ENCODE measurements at regions not wholly inside any gene's neighbourhood (a gene's known extent, or its start where the extent isn't known, plus 50 kb on each side); places are given as distances from the start of the nearest gene placed in this dataset.

DNA sequence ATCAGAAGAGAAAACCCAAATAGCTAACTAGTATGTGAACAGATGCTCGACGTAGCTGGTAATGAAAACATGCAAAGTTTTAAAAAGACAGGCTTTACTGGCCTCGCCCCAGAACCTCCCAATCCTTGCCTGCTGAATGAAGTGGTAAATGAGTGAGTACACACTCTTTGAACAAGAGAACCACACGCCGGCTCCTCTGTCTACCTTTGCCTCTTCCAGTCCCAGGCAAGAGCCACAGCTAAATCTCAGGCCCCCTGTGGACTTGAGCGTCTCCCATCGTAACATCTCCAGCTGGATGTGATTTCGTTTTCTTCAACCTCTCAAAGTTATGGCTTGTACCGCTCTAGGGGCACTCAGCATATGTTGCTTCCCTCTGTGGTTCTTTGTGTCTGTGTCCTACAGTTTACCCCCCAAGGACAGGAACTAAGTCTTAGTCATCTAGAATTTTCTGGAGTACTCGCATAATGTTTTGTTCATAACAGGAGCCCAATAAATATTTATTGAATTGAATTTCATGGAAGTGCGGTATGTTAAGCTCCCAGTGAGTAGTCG lies 153.2 kb upstream of the TAB2 start:
- no peaks in the 10 kb centered on the region for H3K4me1 ChIP-seq (ENCODE audit: low read length)
- no peaks in the 10 kb centered on the region for H3K27me3 ChIP-seq (ENCODE audit: low read length)
- no peak for DNase-seq
- H2AFZ ChIP-seq (ENCODE audit: low read length) = no peak overlapping the region
- H4K20me1 ChIP-seq (ENCODE audit: insufficient read depth, low read depth, low read length) = no peaks in the 10 kb centered on the region
- no peaks in the 10 kb centered on the region for H3K9me3 ChIP-seq (ENCODE audit: low read length)
- H3K9me2 ChIP-seq (replicated peaks; ENCODE audit: insufficient read depth, low read length) = no peaks in the 10 kb centered on the region
- no peak overlapping the region for H3K27ac ChIP-seq (ENCODE audit: low read length)
- no peaks in the 10 kb centered on the region for H3K36me3 ChIP-seq (ENCODE audit: insufficient read depth, low read length)
- H3K9ac ChIP-seq (ENCODE audit: low read length) = no peak overlapping the region
- H3K79me2 ChIP-seq (ENCODE audit: low read length) = no peaks in the 10 kb centered on the region
- no peak overlapping the region for H3K4me3 ChIP-seq (ENCODE audit: low read length)
- no peak overlapping the region for H3K4me2 ChIP-seq (ENCODE audit: low read depth, low read length, poor library complexity, severe bottlenecking)

DNA sequence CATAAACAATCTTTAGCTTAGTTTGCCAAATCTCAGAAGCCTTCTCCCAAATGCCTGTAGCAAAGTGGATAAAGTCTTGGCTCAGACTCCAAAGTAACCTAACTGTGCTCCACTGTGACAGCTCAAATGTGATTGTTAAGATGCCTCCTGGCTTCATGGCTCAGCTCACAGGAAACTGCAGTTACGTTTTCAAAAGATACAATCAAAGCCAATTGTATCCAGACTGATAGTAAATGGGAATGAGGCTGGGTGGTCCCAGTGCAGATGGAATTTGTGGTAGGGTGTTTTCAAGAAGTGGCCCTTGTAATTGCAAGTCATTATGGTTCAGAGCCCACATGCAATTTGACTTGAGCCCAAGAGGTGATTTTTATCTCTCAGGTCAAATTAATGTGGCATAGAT lies 151.2 kb upstream of the TAB2 start:
- Histone ChIP-seq H3K27me3 (ENCODE audit: low read length) (no peaks in the 10 kb centered on the region), H3K9me3 (ENCODE audit: low read length) (no peaks in the 10 kb centered on the region), H3K4me2 (ENCODE audit: low read depth, low read length, poor library complexity, severe bottlenecking) (no peak overlapping the region), H3K4me3 (ENCODE audit: low read length) (no peak overlapping the region), H3K9ac (ENCODE audit: low read length) (no peak overlapping the region), H3K79me2 (ENCODE audit: low read length) (no peaks in the 10 kb centered on the region), H3K36me3 (ENCODE audit: insufficient read depth, low read length) (no peaks in the 10 kb centered on the region), H3K9me2 (replicated peaks; ENCODE audit: insufficient read depth, low read length) (no peaks in the 10 kb centered on the region), H3K27ac (ENCODE audit: low read length) (no peak overlapping the region), H3K4me1 (ENCODE audit: low read length) (no peaks in the 10 kb centered on the region), H2AFZ (ENCODE audit: low read length) (no peak overlapping the region), H4K20me1 (ENCODE audit: insufficient read depth, low read depth, low read length) (no peaks in the 10 kb centered on the region)
- DNase-seq = no peak

GRCh38 chr6:149166747-149167146 lies 150.8 kb upstream of the TAB2 start:
- Histone ChIP-seq H3K4me1 (ENCODE audit: low read length) (no peaks in the 10 kb centered on the region), H3K4me2 (ENCODE audit: low read depth, low read length, poor library complexity, severe bottlenecking) (no peak overlapping the region), H3K79me2 (ENCODE audit: low read length) (no peaks in the 10 kb centered on the region), H3K9me3 (ENCODE audit: low read length) (no peaks in the 10 kb centered on the region), H3K9me2 (replicated peaks; ENCODE audit: insufficient read depth, low read length) (no peaks in the 10 kb centered on the region), H3K27ac (ENCODE audit: low read length) (no peak overlapping the region), H3K4me3 (ENCODE audit: low read length) (no peak overlapping the region), H3K36me3 (ENCODE audit: insufficient read depth, low read length) (no peaks in the 10 kb centered on the region), H3K27me3 (ENCODE audit: low read length) (no peaks in the 10 kb centered on the region), H3K9ac (ENCODE audit: low read length) (no peak overlapping the region), H2AFZ (ENCODE audit: low read length) (no peak overlapping the region), H4K20me1 (ENCODE audit: insufficient read depth, low read depth, low read length) (no peaks in the 10 kb centered on the region)
- DNase-seq = no peak

DNA sequence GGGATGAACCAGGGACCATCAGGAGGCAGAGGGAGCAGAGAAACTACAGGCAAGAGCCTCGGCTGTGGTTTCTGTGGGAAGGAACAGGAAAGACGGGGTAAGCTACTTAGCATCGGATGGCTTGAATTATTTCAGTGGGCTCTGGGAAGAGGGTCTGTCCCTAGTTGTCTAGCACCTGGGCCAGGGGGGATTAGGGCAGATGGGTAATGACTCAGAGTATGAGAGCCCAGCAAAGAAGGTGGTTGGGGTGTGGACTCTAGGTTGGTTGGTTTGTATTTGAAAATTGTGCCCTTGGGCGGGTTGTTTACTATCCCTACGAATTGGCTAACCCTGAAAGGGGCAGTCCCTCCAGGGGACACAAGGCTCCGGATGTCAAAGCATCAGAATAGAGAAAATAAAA lies 148.5 kb upstream of the TAB2 start:
- no peak overlapping the region for H3K4me3 ChIP-seq (ENCODE audit: low read length)
- no peak overlapping the region for H2AFZ ChIP-seq (ENCODE audit: low read length)
- H3K9me2 ChIP-seq (replicated peaks; ENCODE audit: insufficient read depth, low read length) = no peaks in the 10 kb centered on the region
- H4K20me1 ChIP-seq (ENCODE audit: insufficient read depth, low read depth, low read length) = no peaks in the 10 kb centered on the region
- H3K27me3 ChIP-seq (ENCODE audit: low read length) = no peaks in the 10 kb centered on the region
- H3K27ac ChIP-seq (ENCODE audit: low read length) = no peak overlapping the region
- H3K36me3 ChIP-seq (ENCODE audit: insufficient read depth, low read length) = no peaks in the 10 kb centered on the region
- no peak overlapping the region for H3K9ac ChIP-seq (ENCODE audit: low read length)
- no peak for DNase-seq
- no peaks in the 10 kb centered on the region for H3K9me3 ChIP-seq (ENCODE audit: low read length)
- H3K4me1 ChIP-seq (ENCODE audit: low read length) = no peaks in the 10 kb centered on the region
- H3K4me2 ChIP-seq (ENCODE audit: low read depth, low read length, poor library complexity, severe bottlenecking) = no peak overlapping the region
- no peaks in the 10 kb centered on the region for H3K79me2 ChIP-seq (ENCODE audit: low read length)

DNA sequence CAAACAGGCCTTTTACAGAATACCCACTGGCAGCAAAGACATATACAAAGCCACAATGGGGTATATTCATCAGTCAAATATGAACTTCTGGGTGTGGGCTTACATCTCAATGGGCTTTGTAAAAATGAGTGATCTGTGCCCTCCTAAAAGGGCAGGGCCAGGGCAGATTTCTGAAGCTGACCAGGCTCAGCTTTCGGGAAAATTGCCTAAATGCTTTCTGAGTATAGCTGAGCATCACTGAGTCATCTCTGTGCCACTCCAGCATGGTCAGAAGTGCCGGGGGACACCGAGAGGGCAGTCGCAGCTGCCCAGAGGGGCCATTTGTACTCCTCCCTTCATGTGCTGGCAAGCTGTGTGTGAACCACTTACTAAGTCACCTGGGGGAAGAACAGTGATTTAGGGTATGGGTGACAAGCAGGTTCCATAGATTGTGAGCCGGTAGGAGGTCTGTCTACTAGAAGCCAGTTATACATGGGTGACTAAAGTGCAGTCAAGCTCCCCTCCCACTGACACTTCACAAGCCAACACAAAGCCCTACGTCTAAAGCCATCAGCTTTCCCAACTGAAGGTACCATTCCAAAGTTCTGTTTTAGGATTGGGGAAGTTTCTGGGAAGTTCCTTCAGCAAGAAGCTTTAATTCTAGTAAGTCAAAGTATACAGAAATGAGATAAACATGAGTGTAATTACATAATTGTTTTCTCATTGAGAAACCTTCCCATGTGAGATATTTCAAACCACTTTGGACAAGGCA lies 147.6 kb upstream of the TAB2 start:
- no peaks in the 10 kb centered on the region for H4K20me1 ChIP-seq (ENCODE audit: insufficient read depth, low read depth, low read length)
- no peak overlapping the region for H3K4me2 ChIP-seq (ENCODE audit: low read depth, low read length, poor library complexity, severe bottlenecking)
- no peaks in the 10 kb centered on the region for H3K36me3 ChIP-seq (ENCODE audit: insufficient read depth, low read length)
- DNase-seq = no peak
- H3K9me3 ChIP-seq (ENCODE audit: low read length) = no peaks in the 10 kb centered on the region
- H3K4me1 ChIP-seq (ENCODE audit: low read length) = no peaks in the 10 kb centered on the region
- no peak overlapping the region for H2AFZ ChIP-seq (ENCODE audit: low read length)
- H3K9me2 ChIP-seq (replicated peaks; ENCODE audit: insufficient read depth, low read length) = no peaks in the 10 kb centered on the region
- no peak overlapping the region for H3K27ac ChIP-seq (ENCODE audit: low read length)
- no peaks in the 10 kb centered on the region for H3K27me3 ChIP-seq (ENCODE audit: low read length)
- H3K79me2 ChIP-seq (ENCODE audit: low read length) = no peaks in the 10 kb centered on the region
- no peak overlapping the region for H3K9ac ChIP-seq (ENCODE audit: low read length)
- no peak overlapping the region for H3K4me3 ChIP-seq (ENCODE audit: low read length)

GRCh38 chr6:149170564-149171452 lies 146.7 kb upstream of the TAB2 start:
- Histone ChIP-seq H3K4me1 (ENCODE audit: low read length) (no peaks in the 10 kb centered on the region), H4K20me1 (ENCODE audit: insufficient read depth, low read depth, low read length) (no peaks in the 10 kb centered on the region), H3K9me2 (replicated peaks; ENCODE audit: insufficient read depth, low read length) (no peaks in the 10 kb centered on the region), H3K79me2 (ENCODE audit: low read length) (no peaks in the 10 kb centered on the region), H3K4me2 (ENCODE audit: low read depth, low read length, poor library complexity, severe bottlenecking) (no peak overlapping the region), H3K9me3 (ENCODE audit: low read length) (no peaks in the 10 kb centered on the region), H2AFZ (ENCODE audit: low read length) (no peak overlapping the region), H3K27ac (ENCODE audit: low read length) (no peak overlapping the region), H3K9ac (ENCODE audit: low read length) (no peak overlapping the region), H3K4me3 (ENCODE audit: low read length) (no peak overlapping the region), H3K27me3 (ENCODE audit: low read length) (no peaks in the 10 kb centered on the region), H3K36me3 (ENCODE audit: insufficient read depth, low read length) (no peaks in the 10 kb centered on the region)
- no peak for DNase-seq

GRCh38 chr6:149173222-149173621 lies 144.3 kb upstream of the TAB2 start:
- H3K4me1 ChIP-seq (ENCODE audit: low read length) = no peaks in the 10 kb centered on the region
- no peaks in the 10 kb centered on the region for H4K20me1 ChIP-seq (ENCODE audit: insufficient read depth, low read depth, low read length)
- H3K27me3 ChIP-seq (ENCODE audit: low read length) = no peaks in the 10 kb centered on the region
- no peaks in the 10 kb centered on the region for H3K9me2 ChIP-seq (replicated peaks; ENCODE audit: insufficient read depth, low read length)
- H3K36me3 ChIP-seq (ENCODE audit: insufficient read depth, low read length) = no peaks in the 10 kb centered on the region
- no peak for DNase-seq
- H3K27ac ChIP-seq (ENCODE audit: low read length) = no peak overlapping the region
- H3K79me2 ChIP-seq (ENCODE audit: low read length) = no peaks in the 10 kb centered on the region
- no peak overlapping the region for H3K9ac ChIP-seq (ENCODE audit: low read length)
- no peak overlapping the region for H2AFZ ChIP-seq (ENCODE audit: low read length)
- H3K4me3 ChIP-seq (ENCODE audit: low read length) = no peak overlapping the region
- H3K4me2 ChIP-seq (ENCODE audit: low read depth, low read length, poor library complexity, severe bottlenecking) = no peak overlapping the region
- H3K9me3 ChIP-seq (ENCODE audit: low read length) = no peaks in the 10 kb centered on the region

GRCh38 chr6:149174962-149175361 lies 142.6 kb upstream of the TAB2 start:
- no peaks in the 10 kb centered on the region for H4K20me1 ChIP-seq (ENCODE audit: insufficient read depth, low read depth, low read length)
- no peak overlapping the region for H2AFZ ChIP-seq (ENCODE audit: low read length)

More at GRCh38 chr6:149174962-149175361, 142.6 kb upstream of the TAB2 start:
- H3K27ac ChIP-seq (ENCODE audit: low read length) = no peak overlapping the region
- no peaks in the 10 kb centered on the region for H3K9me2 ChIP-seq (replicated peaks; ENCODE audit: insufficient read depth, low read length)
- H3K9me3 ChIP-seq (ENCODE audit: low read length) = no peaks in the 10 kb centered on the region
- no peak for DNase-seq
- no peaks in the 10 kb centered on the region for H3K79me2 ChIP-seq (ENCODE audit: low read length)
- H3K4me1 ChIP-seq (ENCODE audit: low read length) = no peaks in the 10 kb centered on the region
- H3K27me3 ChIP-seq (ENCODE audit: low read length) = no peaks in the 10 kb centered on the region
- no peaks in the 10 kb centered on the region for H3K36me3 ChIP-seq (ENCODE audit: insufficient read depth, low read length)
- no peak overlapping the region for H3K9ac ChIP-seq (ENCODE audit: low read length)
- no peak overlapping the region for H3K4me2 ChIP-seq (ENCODE audit: low read depth, low read length, poor library complexity, severe bottlenecking)
- H3K4me3 ChIP-seq (ENCODE audit: low read length) = no peak overlapping the region

All from Karpas-422 (cell line).